Fibroblast of the aortic adventitia (primary cell): ENCODE measurements at regions not wholly inside any gene's neighbourhood (a gene's known extent, or its start where the extent isn't known, plus 50 kb on each side); places are given as distances from the start of the nearest gene placed in this dataset.
"Not testable (repeated sequence)": the region's sequence is repeated elsewhere in the genome, so short reads cannot be mapped to it uniquely, and the experiment has no call there.

ENCODE experiments used
- DNase-seq: peaks from one replicate; pipeline ENCODE4 v3.0.0-alpha.2; 2010; ENCODE audit warnings: low read depth
- H3K4me3 ChIP-seq: 2 replicates; pipeline ENCODE4 v1.5.1; 2011; ENCODE audit warnings: low read depth, mild to moderate bottlenecking, control low read depth, low read length, moderate library complexity
- CTCF ChIP-seq: IDR thresholded peaks from 2 replicates; pipeline ENCODE4 v1.5.1; 2011; ENCODE audit warnings: mild to moderate bottlenecking, low read length, control low read depth, inconsistent platforms; ENCODE audit not compliant: insufficient read depth

DNA sequence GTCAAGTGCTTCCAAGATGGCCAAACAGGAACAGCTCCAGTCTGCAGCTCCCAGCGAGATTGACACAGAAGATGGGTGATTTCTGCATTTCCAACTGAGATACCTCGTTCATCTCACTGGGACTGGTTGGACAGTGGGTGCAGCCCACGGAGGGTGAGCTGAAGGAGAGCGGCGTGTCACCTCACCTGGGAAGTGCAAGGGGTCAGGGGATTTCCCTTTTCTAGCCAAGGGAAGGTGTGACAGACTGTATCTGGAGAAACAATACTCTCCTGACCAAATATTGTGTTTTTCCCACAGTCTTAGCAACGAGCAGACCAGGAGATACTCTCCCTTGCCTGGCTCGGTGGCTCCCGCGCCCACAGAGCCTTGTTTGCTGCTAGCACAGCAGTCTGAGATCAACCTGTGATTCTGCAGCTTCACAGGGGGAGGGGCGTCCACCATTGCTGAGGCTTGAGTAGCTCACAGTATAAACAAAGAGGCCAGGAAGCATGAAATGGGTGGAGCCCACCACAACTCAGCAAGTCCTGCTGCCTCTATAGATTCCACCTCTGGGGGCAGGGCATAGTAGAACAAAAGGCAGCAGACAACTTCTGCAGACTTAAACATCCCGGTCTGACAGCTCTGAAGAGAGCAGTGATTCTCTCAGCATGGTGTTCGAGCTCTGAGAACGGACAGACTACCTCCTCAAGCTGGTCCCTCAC, 293.5 kb upstream of the SUCLG2 start:
- no peak overlapping the region for H3K4me3 ChIP-seq
- no peak for TF ChIP-seq CTCF
- no peak for DNase-seq

GRCh38 chr3:67946436-67946835, 292.0 kb upstream of the SUCLG2 start:
- DNase-seq = peak; percentile 20
- no peak for TF ChIP-seq CTCF
- no peak overlapping the region for H3K4me3 ChIP-seq

GRCh38 chr3:67943546-67943945, 289.1 kb upstream of the SUCLG2 start:
- no peak overlapping the region for H3K4me3 ChIP-seq
- TF ChIP-seq CTCF = no peak
- no peak for DNase-seq

DNA sequence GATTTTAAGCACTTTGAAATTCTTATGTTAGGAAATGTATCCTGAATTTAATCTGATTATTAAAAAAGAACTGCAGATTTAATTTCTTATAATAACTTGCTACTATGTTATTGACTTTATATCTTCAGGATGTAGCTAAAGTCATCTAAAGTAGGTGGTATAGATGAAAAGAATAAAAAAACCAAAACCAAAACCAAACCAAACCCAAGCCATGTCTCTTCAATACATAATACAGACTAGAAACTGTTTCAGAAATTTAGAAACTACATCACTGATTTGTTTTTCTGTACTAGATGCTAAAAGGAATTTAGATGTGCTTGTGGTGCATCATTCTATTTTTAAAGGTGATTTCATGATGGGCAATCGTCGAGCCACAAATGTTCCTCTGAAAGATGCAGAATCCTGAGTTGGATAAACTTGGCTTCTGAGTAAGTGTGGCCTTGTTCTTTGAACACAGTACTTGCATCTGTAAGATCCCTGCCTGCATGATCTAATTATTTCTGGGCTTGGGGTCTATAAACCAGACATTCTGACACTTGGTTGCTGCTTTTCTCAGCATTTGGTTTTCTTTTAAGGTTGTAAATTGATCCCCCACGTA, 287.1 kb upstream of the SUCLG2 start:
- H3K4me3 ChIP-seq = no peak overlapping the region
- DNase-seq = no peak
- no peak for TF ChIP-seq CTCF

DNA sequence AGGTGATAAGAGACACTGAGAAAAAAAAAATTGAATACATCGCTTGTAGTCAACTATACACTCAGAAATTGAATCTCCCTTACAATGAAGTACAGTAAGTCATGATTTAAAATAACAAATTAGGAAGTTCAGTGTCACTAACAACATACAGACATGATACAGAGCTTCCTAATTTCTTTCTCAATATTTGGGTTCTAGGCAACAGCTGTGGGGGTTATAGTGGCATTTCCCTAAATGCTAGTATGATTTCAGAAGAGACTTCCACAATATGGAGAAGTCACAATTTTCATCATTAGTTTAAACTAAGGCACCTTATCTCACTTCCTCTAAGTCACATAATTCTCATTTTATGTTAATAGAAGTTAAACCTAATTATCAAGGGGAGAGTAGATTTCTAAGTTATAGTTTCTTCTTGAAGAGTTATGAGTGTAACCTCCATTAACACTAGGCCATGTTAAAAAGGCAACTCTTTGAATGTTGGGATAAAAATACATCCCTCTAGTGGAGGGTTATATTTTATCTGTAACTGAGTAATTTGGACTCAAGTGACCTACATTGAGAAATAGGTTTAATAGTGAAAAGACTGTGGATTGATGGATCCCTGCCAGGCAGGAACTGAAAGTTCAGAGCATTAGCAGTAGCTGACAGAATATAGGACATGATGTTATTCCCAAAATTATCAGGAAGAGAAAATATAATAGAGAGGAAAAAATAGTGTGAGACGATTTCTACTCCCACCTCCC, 286.0 kb upstream of the SUCLG2 start:
- TF ChIP-seq CTCF = no peak
- H3K4me3 ChIP-seq = no peak overlapping the region
- peak; percentile 6 for DNase-seq

GRCh38 chr3:67937498-67938118, 283.2 kb upstream of the SUCLG2 start:
- no peak for TF ChIP-seq CTCF
- peak; percentile 0 for DNase-seq
- H3K4me3 ChIP-seq = no peak overlapping the region

DNA sequence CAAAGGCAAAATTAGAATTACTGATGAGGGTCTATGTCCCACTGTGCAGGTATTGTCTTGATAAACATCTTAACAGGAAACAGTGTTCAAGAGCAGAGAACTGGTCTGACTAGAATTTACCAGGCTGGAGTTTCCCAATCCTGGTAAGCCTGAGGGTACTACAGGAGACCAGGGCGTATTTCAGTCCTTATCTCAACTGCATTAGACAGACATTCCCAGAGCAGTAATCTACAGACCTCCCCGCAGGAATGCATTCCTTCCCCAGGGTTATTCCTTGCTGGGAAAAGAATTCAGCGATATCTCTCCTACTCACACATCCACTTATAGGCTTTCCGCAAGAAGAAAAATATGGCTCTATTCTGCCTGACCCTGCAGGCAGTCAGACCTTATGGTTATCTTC, 276.0 kb upstream of the SUCLG2 start:
- not testable (repeated sequence) for H3K4me3 ChIP-seq

More for the DNA sequence above, 276.0 kb upstream of the SUCLG2 start:
- not testable (repeated sequence) for DNase-seq
